CD4-positive, alpha-beta memory T cell (primary cell): ENCODE measurements at regions not wholly inside any gene's neighbourhood (a gene's known extent, or its start where the extent isn't known, plus 50 kb on each side); places are given as distances from the start of the nearest gene placed in this dataset.

Experiments
- CTCF ChIA-PET: fragments of 350-600 bp; sonication (Branson Sonifier 250); formaldehyde crosslinking; loops from one replicate; lab custom pipeline; 2021; ENCODE audit warnings: inconsistent platforms; ENCODE audit not compliant: partially characterized antibody; lab: Charles Lee
- POLR2A ChIA-PET: fragments of 350-600 bp; sonication (Branson Sonifier 250); formaldehyde crosslinking; loops from one replicate; lab custom pipeline; 2021; ENCODE audit not compliant: partially characterized antibody; lab: Charles Lee
- DNase-seq, 5 donors: peaks; one replicate each; pipeline versions ENCODE4 v3.0.0 to v3.0.0-alpha.2; 2020 to 2022; ENCODE audit warnings: mixed read lengths in 1 of 5
- H3K27ac ChIP-seq: one replicate; pipeline ENCODE4 v1.7.0; 2013; ENCODE audit warnings: low read depth, low read length
- H3K27me3 ChIP-seq: 2 replicates; pipeline ENCODE4 v1.7.0; 2013; ENCODE audit warnings: mild to moderate bottlenecking, low read length, moderate library complexity; ENCODE audit not compliant: insufficient read depth
- H3K36me3 ChIP-seq: 2 replicates; pipeline ENCODE4 v1.7.0; 2013; ENCODE audit warnings: mild to moderate bottlenecking, low read length, moderate library complexity; ENCODE audit not compliant: insufficient read depth
- H3K4me1 ChIP-seq: 2 replicates; pipeline ENCODE4 v1.7.0; 2013; ENCODE audit warnings: mild to moderate bottlenecking, low read length, moderate library complexity; ENCODE audit not compliant: insufficient read depth
- H3K4me3 ChIP-seq, 2 donors: one replicate each; pipeline ENCODE4 v1.7.0; 2013; ENCODE audit warnings: low read length in 2 of 2, mild to moderate bottlenecking in 1 of 2
- H3K9me3 ChIP-seq, 2 donors: one replicate each; pipeline ENCODE4 v1.7.0; 2013; ENCODE audit warnings: low read length in 2 of 2, control low read depth in 1 of 2; ENCODE audit not compliant: control insufficient read depth in 1 of 2
- H3K27ac Mint-ChIP-seq, 7 donors: one replicate each; pipeline ENCODE4 v1.8.0; 2020 to 2021; ENCODE audit warnings: mixed read lengths in 7 of 7, mild to moderate bottlenecking in 6 of 7, inconsistent platforms in 3 of 7, moderate library complexity in 3 of 7
- H3K27me3 Mint-ChIP-seq, 2 donors: one replicate each; pipeline ENCODE4 v1.8.0; 2020 to 2021; ENCODE audit warnings: mixed read lengths in 2 of 2
- H3K36me3 Mint-ChIP-seq, 2 donors: one replicate each; pipeline ENCODE4 v1.8.0; 2020 to 2021; ENCODE audit warnings: mixed read lengths in 2 of 2, inconsistent platforms in 1 of 2, mild to moderate bottlenecking in 1 of 2
- H3K4me1 Mint-ChIP-seq, 4 donors: one replicate each; pipeline ENCODE4 v1.8.0; 2020 to 2021; ENCODE audit warnings: mixed read lengths in 4 of 4, mild to moderate bottlenecking in 1 of 4
- H3K4me3 Mint-ChIP-seq, 8 donors: one replicate each; pipeline ENCODE4 v1.8.0; 2020 to 2021; ENCODE audit warnings: mixed read lengths in 8 of 8, mild to moderate bottlenecking in 7 of 8, moderate library complexity in 6 of 8, inconsistent platforms in 3 of 8
- H3K9me3 Mint-ChIP-seq, 8 donors: one replicate each; pipeline ENCODE4 v1.8.0; 2020 to 2021; ENCODE audit warnings: mixed read lengths in 8 of 8, mild to moderate bottlenecking in 5 of 8, inconsistent platforms in 3 of 8, moderate library complexity in 1 of 8
- intact Hi-C: fragments of 100-400 bp; cut with micrococcal nuclease; formaldehyde crosslinking; loops from one replicate; pipeline ENCODE4 v1.15.1; 2023

DNA sequence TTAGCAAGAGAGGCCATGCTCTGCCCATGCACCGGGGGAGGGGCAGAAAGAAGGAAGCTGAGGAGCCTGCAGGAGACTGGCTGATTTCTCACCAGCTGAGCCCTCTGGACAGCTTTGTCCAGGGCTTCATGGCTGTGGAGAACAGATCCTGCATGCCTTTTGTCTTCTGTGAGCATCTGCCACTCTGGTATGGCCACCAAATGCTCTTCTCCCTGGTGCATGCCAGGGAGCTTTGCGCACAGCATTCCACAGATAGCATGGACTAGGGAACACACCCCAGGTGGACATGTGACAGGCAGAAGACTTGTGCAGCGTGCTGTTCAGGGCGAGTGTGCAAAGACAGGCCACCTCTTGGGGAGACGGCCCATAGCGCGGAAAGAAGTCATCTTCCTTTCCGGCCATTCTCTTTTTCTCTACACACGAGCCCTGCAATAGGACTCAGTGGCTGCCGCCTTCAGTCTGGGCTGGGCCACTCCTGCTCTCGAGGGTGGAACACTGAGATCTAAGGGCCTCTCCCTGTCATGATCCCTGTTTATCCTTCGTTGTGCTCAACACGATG, 56.7 kb downstream of the GADD45G start:
- ChIA-PET POLR2A (no interaction called here), CTCF (no interaction called here)
- Mint-ChIP-seq H3K27me3 (peaks cover 0 to 1% of the 10 kb centered on the region in 2 donors), H3K4me3 (no peak overlapping the region), H3K4me1 (peaks cover 6 to 10% (median 8%) of the 10 kb centered on the region in 4 donors), H3K27ac (no peak overlapping the region), H3K9me3 (no peaks in the 10 kb centered on the region), H3K36me3 (no peaks in the 10 kb centered on the region)
- peaks cover 9% of the 10 kb centered on the region for H3K4me1 ChIP-seq
- no peaks in the 10 kb centered on the region for H3K27me3 ChIP-seq
- H3K4me3 ChIP-seq, result no peak overlapping the region
- no peak for DNase-seq
- H3K27ac ChIP-seq, result no peak overlapping the region
- no peaks in the 10 kb centered on the region for H3K9me3 ChIP-seq
- intact Hi-C loops, result no loop called here
- no peaks in the 10 kb centered on the region for H3K36me3 ChIP-seq

DNA sequence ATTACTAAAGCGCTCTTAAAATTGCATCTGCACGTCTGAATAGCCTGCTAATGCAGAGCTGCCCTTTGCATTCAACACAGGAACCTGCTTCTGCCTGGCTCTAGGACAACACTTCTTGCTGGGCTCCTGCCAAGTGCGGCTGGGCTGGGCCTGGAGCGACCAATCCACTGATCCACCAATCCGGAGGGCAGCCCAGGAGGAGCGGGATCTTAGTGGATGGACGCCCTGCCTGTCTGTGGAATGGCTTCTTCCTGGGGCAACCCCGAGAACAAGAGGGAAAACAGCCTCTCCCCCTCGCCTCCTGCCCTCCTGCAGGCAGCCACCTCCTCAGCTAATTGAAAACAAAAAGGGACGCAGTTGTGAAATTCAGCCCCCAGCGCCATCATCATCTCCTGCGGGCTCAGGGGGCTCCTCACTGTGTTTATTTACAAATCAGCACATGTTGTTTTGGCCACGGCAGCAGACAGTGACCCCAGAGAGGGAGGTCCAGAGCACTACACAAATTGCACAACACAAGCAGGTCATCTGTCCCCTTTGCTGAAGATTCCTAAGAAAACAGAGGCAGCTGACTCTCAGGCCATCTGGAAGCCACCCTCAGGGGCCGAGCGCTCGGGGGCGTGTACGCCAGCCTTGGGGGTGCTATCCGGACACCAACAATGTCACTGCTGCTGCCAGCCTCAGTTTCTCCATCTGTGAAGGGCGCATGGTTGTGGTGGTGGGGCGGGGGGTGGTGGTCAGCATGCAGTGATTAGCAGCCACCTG, 57.3 kb downstream of the GADD45G start:
- Histone ChIP-seq H3K27me3 (no peaks in the 10 kb centered on the region), H3K9me3 (no peaks in the 10 kb centered on the region), H3K36me3 (no peaks in the 10 kb centered on the region), H3K4me3 (no peak overlapping the region), H3K4me1 (peaks cover 3% of the 10 kb centered on the region), H3K27ac (no peak overlapping the region)
- DNase-seq, result no peak
- Mint-ChIP-seq H3K4me3 (no peak overlapping the region), H3K27me3 (peaks cover 0 to 1% of the 10 kb centered on the region in 2 donors), H3K4me1 (peaks cover 0 to 4% (median 2%) of the 10 kb centered on the region in 4 donors), H3K27ac (no peak overlapping the region), H3K9me3 (no peaks in the 10 kb centered on the region), H3K36me3 (no peaks in the 10 kb centered on the region)
- POLR2A ChIA-PET, result no interaction called here
- CTCF ChIA-PET, result no interaction called here
- intact Hi-C loops, result no loop called here

- H3K27me3 ChIP-seq, result no peaks in the 10 kb centered on the region
- H3K36me3 Mint-ChIP-seq, result no peaks in the 10 kb centered on the region
- H3K9me3 ChIP-seq, result no peaks in the 10 kb centered on the region
- no peaks in the 10 kb centered on the region for H3K9me3 Mint-ChIP-seq
- no peak overlapping the region for H3K27ac Mint-ChIP-seq
- intact Hi-C loops, result no loop called here
- ChIA-PET CTCF (no interaction called here), POLR2A (no interaction called here)
- no peaks in the 10 kb centered on the region for H3K4me1 ChIP-seq
- no peak overlapping the region for H3K4me3 Mint-ChIP-seq
- peaks cover 0 to 1% (median 0%) of the 10 kb centered on the region in 4 donors for H3K4me1 Mint-ChIP-seq
- H3K27ac ChIP-seq, result no peak overlapping the region
- H3K36me3 ChIP-seq, result no peaks in the 10 kb centered on the region
- no peak for DNase-seq
- H3K4me3 ChIP-seq, result no peak overlapping the region
- peaks cover 0 to 1% of the 10 kb centered on the region in 2 donors for H3K27me3 Mint-ChIP-seq
Measured at GRCh38 chr9:89662718-89663613, 58.2 kb downstream of the GADD45G start.

DNA sequence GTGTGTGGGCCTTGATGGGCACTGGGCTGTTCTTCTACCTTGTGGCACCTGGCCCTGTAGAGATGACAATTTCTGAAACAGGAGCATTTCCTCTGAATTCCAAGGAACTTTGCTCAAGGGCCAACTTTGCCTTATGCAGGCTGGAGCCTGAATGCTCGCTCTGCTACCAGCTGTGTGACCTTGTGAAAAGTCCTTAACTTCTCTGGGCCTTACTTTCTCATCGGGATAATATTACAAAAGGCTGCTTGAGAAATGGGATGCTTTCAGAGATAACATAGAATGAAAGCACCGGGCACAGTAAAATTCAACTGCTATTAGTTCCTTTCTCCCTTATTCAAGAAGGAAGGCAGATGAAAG, 58.8 kb downstream of the GADD45G start:
- no peaks in the 10 kb centered on the region for H3K36me3 Mint-ChIP-seq
- CTCF ChIA-PET, result no interaction called here
- no peak overlapping the region for H3K27ac ChIP-seq
- H3K27me3 ChIP-seq, result no peaks in the 10 kb centered on the region
- no peaks in the 10 kb centered on the region for H3K4me1 ChIP-seq
- peaks cover 0 to under 1% (median under 1%) of the 10 kb centered on the region in 4 donors for H3K4me1 Mint-ChIP-seq
- peaks cover 0 to 1% of the 10 kb centered on the region in 2 donors for H3K27me3 Mint-ChIP-seq
- H3K36me3 ChIP-seq, result no peaks in the 10 kb centered on the region
- no peaks in the 10 kb centered on the region for H3K9me3 Mint-ChIP-seq
- H3K27ac Mint-ChIP-seq, result no peak overlapping the region
- H3K4me3 ChIP-seq, result no peak overlapping the region
- no peak for DNase-seq
- POLR2A ChIA-PET, result no interaction called here
- no peak overlapping the region for H3K4me3 Mint-ChIP-seq
- intact Hi-C loops, result no loop called here
- no peaks in the 10 kb centered on the region for H3K9me3 ChIP-seq

- H3K36me3 ChIP-seq, result no peaks in the 10 kb centered on the region
- no peak overlapping the region for H3K27ac ChIP-seq
- POLR2A ChIA-PET, result no interaction called here
- H3K9me3 Mint-ChIP-seq, result no peaks in the 10 kb centered on the region
- CTCF ChIA-PET, result no interaction called here
- intact Hi-C loops, result no loop called here
- H3K27me3 ChIP-seq, result no peaks in the 10 kb centered on the region
- peaks cover 0 to 1% of the 10 kb centered on the region in 2 donors for H3K27me3 Mint-ChIP-seq
- no peaks in the 10 kb centered on the region for H3K9me3 ChIP-seq
- no peaks in the 10 kb centered on the region for H3K4me1 ChIP-seq
- no peak overlapping the region for H3K4me3 Mint-ChIP-seq
- no peaks in the 10 kb centered on the region for H3K36me3 Mint-ChIP-seq
- no peak overlapping the region for H3K27ac Mint-ChIP-seq
- no peak for DNase-seq
- H3K4me1 Mint-ChIP-seq, result peaks cover 0 to 1% (median 0%) of the 10 kb centered on the region in 4 donors
- no peak overlapping the region for H3K4me3 ChIP-seq
Measured at GRCh38 chr9:89664010-89664409, 59.2 kb downstream of the GADD45G start.

DNA sequence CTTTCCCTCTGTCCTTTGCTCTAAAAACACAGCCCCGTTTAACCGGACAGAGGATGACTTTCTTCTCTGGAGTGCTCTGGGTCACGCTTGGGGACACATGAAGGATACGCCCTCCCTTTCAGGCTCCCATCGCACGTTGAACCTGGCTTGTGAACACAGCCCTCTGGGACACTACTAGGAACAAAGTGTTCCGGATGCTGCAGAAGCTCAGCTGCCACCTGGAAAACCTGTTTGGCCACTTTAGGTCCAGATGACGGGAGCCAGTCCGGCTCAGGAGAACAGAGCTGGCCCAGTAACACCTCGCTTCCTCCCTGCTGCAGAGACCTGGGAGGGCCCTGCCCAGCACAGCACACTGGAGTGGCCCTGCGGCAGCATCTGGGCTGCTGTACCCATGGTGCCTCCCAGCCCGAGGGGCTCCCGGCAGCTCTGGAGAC, 60.1 kb downstream of the GADD45G start:
- H3K9me3 ChIP-seq, result no peaks in the 10 kb centered on the region
- H3K4me3 ChIP-seq, result no peak overlapping the region
- no peaks in the 10 kb centered on the region for H3K27me3 ChIP-seq
- no peak for DNase-seq
- Mint-ChIP-seq H3K36me3 (no peaks in the 10 kb centered on the region), H3K9me3 (no peaks in the 10 kb centered on the region), H3K27ac (no peak overlapping the region), H3K4me3 (no peak overlapping the region), H3K4me1 (peaks cover 0 to 1% (median 0%) of the 10 kb centered on the region in 4 donors), H3K27me3 (no peaks in the 10 kb centered on the region)
- H3K27ac ChIP-seq, result no peak overlapping the region
- no peaks in the 10 kb centered on the region for H3K36me3 ChIP-seq
- CTCF ChIA-PET, result no interaction called here
- intact Hi-C loops, result no loop called here
- no peaks in the 10 kb centered on the region for H3K4me1 ChIP-seq
- POLR2A ChIA-PET, result no interaction called here

DNA sequence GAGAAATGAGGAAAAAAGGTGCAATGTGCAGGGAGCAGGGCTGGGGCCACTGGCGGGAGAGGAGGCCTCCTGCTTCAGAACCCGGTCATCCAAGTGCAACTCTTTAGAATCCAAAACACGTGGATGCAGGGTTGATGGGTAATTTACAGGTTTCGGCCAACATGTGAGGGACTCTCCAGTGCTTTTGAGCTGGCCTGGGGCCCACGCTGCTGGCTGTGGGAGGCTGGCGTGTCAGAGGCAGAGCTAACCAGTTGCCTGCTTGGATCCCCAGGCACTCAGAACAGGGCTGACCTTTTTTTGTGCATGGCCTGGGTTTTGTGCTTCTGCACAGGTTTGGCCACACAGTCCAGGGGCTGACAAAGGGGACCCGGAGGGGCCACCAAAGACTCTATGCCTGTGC, 61.6 kb downstream of the GADD45G start:
- Histone ChIP-seq H3K4me3 (no peak overlapping the region), H3K9me3 (no peaks in the 10 kb centered on the region), H3K36me3 (no peaks in the 10 kb centered on the region), H3K27me3 (no peaks in the 10 kb centered on the region), H3K27ac (no peak overlapping the region), H3K4me1 (no peaks in the 10 kb centered on the region)
- no peak for DNase-seq
- peaks cover 0 to 2% (median 0%) of the 10 kb centered on the region in 8 donors for H3K9me3 Mint-ChIP-seq
- no peaks in the 10 kb centered on the region for H3K36me3 Mint-ChIP-seq
- H3K4me3 Mint-ChIP-seq, result no peak overlapping the region
- POLR2A ChIA-PET, result no interaction called here
- H3K27me3 Mint-ChIP-seq, result no peaks in the 10 kb centered on the region
- intact Hi-C loops, result no loop called here
- no peak overlapping the region for H3K27ac Mint-ChIP-seq
- peaks cover 0 to 2% (median under 1%) of the 10 kb centered on the region in 4 donors for H3K4me1 Mint-ChIP-seq
- CTCF ChIA-PET, result no interaction called here
